HAP-1 (cell line): ENCODE measurements at regions not wholly inside any gene's neighbourhood (a gene's known extent, or its start where the extent isn't known, plus 50 kb on each side); places are given as distances from the start of the nearest gene placed in this dataset.

ENCODE experiments used
- DNase-seq, 2 experiments: peaks; one replicate each; pipeline ENCODE4 v3.0.0-alpha.2; 2016 to 2020; ENCODE audit warnings: low spot score in 2 of 2
- H3K27me3 ChIP-seq: fragments of 250-450 bp; sonication (Bioruptor Pico); 2 replicates; pipeline ENCODE4 v1.5.1; 2020; ENCODE audit warnings: low read depth, mild to moderate bottlenecking, moderate library complexity
- H3K36me3 ChIP-seq: fragments of 250-450 bp; sonication (Bioruptor Pico); replicated peaks from 2 replicates; pipeline ENCODE4 v1.5.1; 2020; ENCODE audit warnings: mild to moderate bottlenecking
- H3K4me1 ChIP-seq: fragments of 250-450 bp; sonication (Bioruptor Pico); 2 replicates; pipeline ENCODE4 v1.5.1; 2020; ENCODE audit warnings: mild to moderate bottlenecking
- H3K4me3 ChIP-seq: fragments of 250-450 bp; sonication (Bioruptor Pico); 2 replicates; pipeline ENCODE4 v1.5.1; 2020; ENCODE audit warnings: mild to moderate bottlenecking, moderate library complexity
- H3K9me3 ChIP-seq: fragments of 250-450 bp; sonication (Bioruptor Pico); 2 replicates; pipeline ENCODE4 v1.5.1; 2020; ENCODE audit warnings: mild to moderate bottlenecking, moderate library complexity
- in situ Hi-C: fragments of 300-500 bp; cut with MboI; formaldehyde crosslinking; loops from 3 replicates; pipeline ENCODE4 v1.14.3; 2020; ENCODE audit warnings: low sequenced_read_pairs, inconsistent platforms, mixed read lengths

- no peak for DNase-seq
- no peaks in the 10 kb centered on the region for H3K4me1 ChIP-seq
- no peaks in the 10 kb centered on the region for H3K9me3 ChIP-seq
- in situ Hi-C loops = no loop called here
- H3K27me3 ChIP-seq = no peaks in the 10 kb centered on the region
- no peak overlapping the region for H3K4me3 ChIP-seq
- no peaks in the 10 kb centered on the region for H3K36me3 ChIP-seq
Measured at GRCh38 chr13:88602786-88603777, 931.9 kb downstream of the SLITRK5 start.

GRCh38 chr13:88617176-88617575 lies 946.0 kb downstream of the SLITRK5 start:
- Histone ChIP-seq H3K27me3 (no peaks in the 10 kb centered on the region), H3K9me3 (no peaks in the 10 kb centered on the region), H3K4me1 (no peaks in the 10 kb centered on the region), H3K36me3 (no peaks in the 10 kb centered on the region), H3K4me3 (no peak overlapping the region)
- no peak for DNase-seq
- in situ Hi-C loops = no loop called here

GRCh38 chr13:88622362-88622973 lies 951.3 kb downstream of the SLITRK5 start:
- DNase-seq = no peak
- H3K4me1 ChIP-seq = no peaks in the 10 kb centered on the region
- H3K27me3 ChIP-seq = no peaks in the 10 kb centered on the region
- in situ Hi-C loops = no loop called here
- no peaks in the 10 kb centered on the region; the same call in 1 of the 2 replicates for H3K9me3 ChIP-seq
- no peaks in the 10 kb centered on the region for H3K36me3 ChIP-seq
- H3K4me3 ChIP-seq = no peak overlapping the region

- in situ Hi-C loops = no loop called here
- Histone ChIP-seq H3K27me3 (no peaks in the 10 kb centered on the region), H3K9me3 (no peaks in the 10 kb centered on the region; the same call in 1 of the 2 replicates), H3K4me1 (no peaks in the 10 kb centered on the region), H3K4me3 (no peak overlapping the region), H3K36me3 (no peaks in the 10 kb centered on the region)
- DNase-seq = no peak
Measured at GRCh38 chr13:88623150-88623549, 952.0 kb downstream of the SLITRK5 start.

GRCh38 chr13:88627071-88627470 lies 955.9 kb downstream of the SLITRK5 start:
- Histone ChIP-seq H3K4me1 (no peaks in the 10 kb centered on the region), H3K9me3 (no peaks in the 10 kb centered on the region; the same call in 1 of the 2 replicates), H3K27me3 (no peaks in the 10 kb centered on the region), H3K36me3 (no peaks in the 10 kb centered on the region), H3K4me3 (no peak overlapping the region)
- no peak for DNase-seq
- in situ Hi-C loops = no loop called here

GRCh38 chr13:88628882-88629281 lies 957.7 kb downstream of the SLITRK5 start:
- in situ Hi-C loops = no loop called here
- Histone ChIP-seq H3K27me3 (no peaks in the 10 kb centered on the region), H3K4me1 (no peaks in the 10 kb centered on the region), H3K4me3 (no peak overlapping the region), H3K36me3 (no peaks in the 10 kb centered on the region), H3K9me3 (no peaks in the 10 kb centered on the region; the same call in 1 of the 2 replicates)
- no peak for DNase-seq

- H3K36me3 ChIP-seq = no peaks in the 10 kb centered on the region
- H3K4me1 ChIP-seq = no peaks in the 10 kb centered on the region
- no peaks in the 10 kb centered on the region for H3K27me3 ChIP-seq
- no peak for DNase-seq
- in situ Hi-C loops = no loop called here
- H3K9me3 ChIP-seq = no peaks in the 10 kb centered on the region
- no peak overlapping the region for H3K4me3 ChIP-seq
Measured at GRCh38 chr13:88637935-88638334, 966.8 kb downstream of the SLITRK5 start.

- in situ Hi-C loops = no loop called here
- no peaks in the 10 kb centered on the region for H3K4me1 ChIP-seq
- no peaks in the 10 kb centered on the region for H3K27me3 ChIP-seq
- no peaks in the 10 kb centered on the region for H3K9me3 ChIP-seq
- no peak overlapping the region for H3K4me3 ChIP-seq
- H3K36me3 ChIP-seq = no peaks in the 10 kb centered on the region
- DNase-seq = no peak
Measured at GRCh38 chr13:88643233-88643632, 972.1 kb downstream of the SLITRK5 start.

- H3K36me3 ChIP-seq = no peaks in the 10 kb centered on the region
- H3K4me1 ChIP-seq = no peaks in the 10 kb centered on the region
- in situ Hi-C loops = no loop called here
- H3K27me3 ChIP-seq = no peaks in the 10 kb centered on the region
- no peak overlapping the region for H3K4me3 ChIP-seq
- DNase-seq = no peak
- no peaks in the 10 kb centered on the region for H3K9me3 ChIP-seq
Measured at GRCh38 chr13:88648598-88649373, 977.6 kb downstream of the SLITRK5 start.

GRCh38 chr13:88649855-88650254 lies 978.7 kb downstream of the SLITRK5 start:
- Histone ChIP-seq H3K36me3 (no peaks in the 10 kb centered on the region), H3K4me1 (no peaks in the 10 kb centered on the region), H3K9me3 (no peaks in the 10 kb centered on the region), H3K27me3 (no peaks in the 10 kb centered on the region), H3K4me3 (no peak overlapping the region)
- no peak for DNase-seq
- in situ Hi-C loops = no loop called here

GRCh38 chr13:88651531-88651930 lies 980.4 kb downstream of the SLITRK5 start:
- Histone ChIP-seq H3K4me1 (no peaks in the 10 kb centered on the region), H3K9me3 (no peaks in the 10 kb centered on the region), H3K4me3 (no peak overlapping the region), H3K27me3 (no peaks in the 10 kb centered on the region), H3K36me3 (no peaks in the 10 kb centered on the region)
- in situ Hi-C loops = no loop called here
- DNase-seq = no peak

GRCh38 chr13:88656751-88657150 lies 985.6 kb downstream of the SLITRK5 start:
- H3K36me3 ChIP-seq = no peaks in the 10 kb centered on the region
- in situ Hi-C loops = no loop called here
- no peaks in the 10 kb centered on the region for H3K4me1 ChIP-seq
- H3K9me3 ChIP-seq = no peaks in the 10 kb centered on the region
- H3K27me3 ChIP-seq = no peaks in the 10 kb centered on the region
- H3K4me3 ChIP-seq = no peak overlapping the region
- DNase-seq = no peak

- DNase-seq = no peak
- H3K27me3 ChIP-seq = no peaks in the 10 kb centered on the region
- no peaks in the 10 kb centered on the region for H3K36me3 ChIP-seq
- H3K4me1 ChIP-seq = no peaks in the 10 kb centered on the region
- H3K9me3 ChIP-seq = no peaks in the 10 kb centered on the region
- in situ Hi-C loops = no loop called here
- H3K4me3 ChIP-seq = no peak overlapping the region
Measured at GRCh38 chr13:88670509-88670908, 999.3 kb downstream of the SLITRK5 start.

GRCh38 chr13:88674841-88675240 lies 1003.7 kb downstream of the SLITRK5 start:
- no peaks in the 10 kb centered on the region for H3K9me3 ChIP-seq
- DNase-seq = no peak
- no peak overlapping the region for H3K4me3 ChIP-seq
- no peaks in the 10 kb centered on the region for H3K27me3 ChIP-seq
- H3K36me3 ChIP-seq = no peaks in the 10 kb centered on the region
- in situ Hi-C loops = no loop called here
- H3K4me1 ChIP-seq = no peaks in the 10 kb centered on the region
